GM12878 (cell line): ENCODE measurements at regions not wholly inside any gene's neighbourhood (a gene's known extent, or its start where the extent isn't known, plus 50 kb on each side); places are given as distances from the start of the nearest gene placed in this dataset.

Experiments
- ATAC-seq: fragments of 200-7000 bp; cut with Tn5 transposase; 3 replicates; pipeline ENCODE4 v1.9.1; 2020; ENCODE audit warnings: mild to moderate bottlenecking, moderate library complexity
- BruUV-seq: library from RNA; stranded (reverse); fragments of 400-500 nt; replicated peaks from 2 replicates; lab custom pipeline; 2021; lab: Mats Ljungman, UMichigan
- CTCF ChIA-PET: fragments of 300-600 bp; sonication (Branson Sonifier 250); formaldehyde crosslinking; extraction: SDS; loops from one replicate; lab custom pipeline; 2021; ENCODE audit warnings: inconsistent platforms; lab: Yijun Ruan, JAX
- POLR2A ChIA-PET: fragments of 350-600 bp; formaldehyde crosslinking; extraction: SDS; loops from one replicate; lab custom pipeline; 2021; ENCODE audit warnings: inconsistent platforms; lab: Charles Lee
- RAD21 ChIA-PET: fragments of 300-600 bp; sonication (Branson Sonifier 250); formaldehyde crosslinking; loops from one replicate; lab custom pipeline; 2023; ENCODE audit warnings: antibody characterized with exemption; ENCODE audit not compliant: unreplicated experiment; lab: Charles Lee
- SMC1A ChIA-PET: fragments of 300-600 bp; sonication (Branson Sonifier 250); formaldehyde crosslinking; loops from one replicate; lab custom pipeline; 2023; ENCODE audit not compliant: unreplicated experiment, uncharacterized antibody; lab: Charles Lee
- DNase-seq: peaks from one replicate; pipeline ENCODE4 v3.0.0-alpha.2; 2011; ENCODE audit warnings: low read depth, low spot score
- FAIRE-seq: peaks from 3 replicates; lab custom pipeline; 2011; peaks lifted over from hg19 to GRCh38; lab: Jason Lieb, UNC
- H2AFZ ChIP-seq: 2 replicates; pipeline ENCODE4 v1.6.0; 2011; ENCODE audit warnings: low read depth, low read length, control low read depth; ENCODE audit not compliant: control insufficient read depth
- H3K27ac ChIP-seq: 2 replicates; pipeline ENCODE4 v1.5.1; 2011; ENCODE audit warnings: control low read depth; ENCODE audit not compliant: control insufficient read depth, insufficient read depth
- H3K27me3 ChIP-seq, 2 experiments: replicated peaks in 1 of 2; 2 replicates each; pipeline versions ENCODE4 v1.6.0 to v1.6.1; 2011; ENCODE audit warnings: low read length in 1 of 2; ENCODE audit not compliant: control insufficient read depth in 2 of 2, insufficient read depth in 2 of 2
- H3K36me3 ChIP-seq, 2 experiments: 2 replicates each; pipeline ENCODE4 v1.5.1; 2011; ENCODE audit warnings: low read length in 1 of 2; ENCODE audit not compliant: control insufficient read depth in 2 of 2, insufficient read depth in 2 of 2
- H3K4me1 ChIP-seq: 2 replicates; pipeline ENCODE4 v1.6.1; 2011; ENCODE audit warnings: mild to moderate bottlenecking, low read length, moderate library complexity, mixed read lengths; ENCODE audit not compliant: control insufficient read depth, insufficient read depth
- H3K4me2 ChIP-seq: 2 replicates; pipeline ENCODE4 v1.6.0; 2011; ENCODE audit warnings: control low read depth; ENCODE audit not compliant: control insufficient read depth, insufficient read depth
- H3K4me3 ChIP-seq: fragments of 200-600 bp; sonication (generic); 2 replicates; pipeline ENCODE4 v1.5.1; 2016
- H3K79me2 ChIP-seq: 2 replicates; pipeline ENCODE4 v1.6.0; 2011; ENCODE audit warnings: low read length; ENCODE audit not compliant: control insufficient read depth, insufficient read depth
- H3K9ac ChIP-seq: 2 replicates; pipeline ENCODE4 v1.8.0; 2011; ENCODE audit warnings: low read length, control low read depth, mixed read lengths; ENCODE audit not compliant: control insufficient read depth, insufficient read depth
- H3K9me3 ChIP-seq: replicated peaks from 3 replicates; pipeline ENCODE4 v1.5.1; 2011; ENCODE audit warnings: mild to moderate bottlenecking, low read length; ENCODE audit not compliant: control insufficient read depth, insufficient read depth
- H4K20me1 ChIP-seq: 2 replicates; pipeline ENCODE4 v1.6.0; 2011; ENCODE audit not compliant: control insufficient read depth, insufficient read depth
- EGR1 ChIP-seq, 2 experiments: IDR thresholded peaks; 1 replicate in 1 of 2; 2 replicates in 1 of 2; pipeline ENCODE4 v1.6.1; 2011 to 2012; ENCODE audit warnings: low read depth in 2 of 2, low read length in 2 of 2, borderline replicate concordance in 1 of 2, mild to moderate bottlenecking in 1 of 2, moderate library complexity in 1 of 2
- FOXK2 ChIP-seq: fragments of 450-650 bp; IDR thresholded peaks from 2 replicates; pipeline ENCODE4 v1.6.1; 2017; ENCODE audit warnings: mild to moderate bottlenecking, moderate library complexity
- HCFC1 ChIP-seq: fragments of 150-350 bp; IDR thresholded peaks from 2 replicates; pipeline ENCODE4 v1.6.1; 2014; ENCODE audit warnings: low read length
- SMAD5 ChIP-seq: IDR thresholded peaks from 2 replicates; pipeline ENCODE4 v1.6.1; 2016; ENCODE audit warnings: antibody characterized with exemption, low read depth
- SREBF1 ChIP-seq: IDR thresholded peaks from 2 replicates; pipeline ENCODE4 v1.6.1; 2012; ENCODE audit warnings: mild to moderate bottlenecking, low read length
- ZNF622 ChIP-seq: fragments of 450-650 bp; IDR thresholded peaks from 2 replicates; pipeline ENCODE4 v1.6.1; 2017; ENCODE audit warnings: mild to moderate bottlenecking, inconsistent platforms
- WGBS: methylation state at CpG from one replicate; pipeline ENCODE4 v1.1.6; 2016; ENCODE audit warnings: low lambda C conversion rate; ENCODE audit not compliant: insufficient replicate concordance, insufficient coverage; ENCODE audit errors: missing lambda C conversion rate; 5-methylcytosine and 5-hydroxymethylcytosine counted together
- in situ Hi-C: fragments of 300-500 bp; cut with MboI; formaldehyde crosslinking; loops from 9 replicates; pipeline ENCODE4 v1.14.3; 2018; ENCODE audit warnings: mixed read lengths
- intact Hi-C: fragments of 100-400 bp; cut with micrococcal nuclease; formaldehyde crosslinking; loops from one replicate; pipeline ENCODE4 v1.14.2; 2022; ENCODE audit not compliant: unreplicated experiment
- TF ChIP-seq, protein P1 (sequence below), 3 experiments: IDR thresholded peaks in 2 of 3; conservative IDR thresholded peaks in 1 of 3; 2 replicates each; pipeline ENCODE4 v1.5.1; 2011; ENCODE audit warnings: low read depth in 3 of 3, low read length in 3 of 3, mild to moderate bottlenecking in 3 of 3, control low read depth in 2 of 3, moderate library complexity in 2 of 3, inconsistent platforms in 1 of 3, mixed read lengths in 1 of 3; ENCODE audit not compliant: control insufficient read depth in 2 of 3, insufficient read depth in 1 of 3; ENCODE audit errors: extremely low read depth in 1 of 3
- TF ChIP-seq, protein P2 (sequence below): fragments of 450-650 bp; IDR thresholded peaks from 2 replicates; pipeline ENCODE4 v1.6.1; 2017; ENCODE audit warnings: mild to moderate bottlenecking
- TF ChIP-seq, protein P3 (sequence below): fragments of 450-650 bp; IDR thresholded peaks from 2 replicates; pipeline ENCODE4 v1.6.1; 2017; ENCODE audit warnings: antibody characterized with exemption, mild to moderate bottlenecking, moderate library complexity
- TF ChIP-seq, protein P4 (sequence below): IDR thresholded peaks from 2 replicates; pipeline ENCODE4 v1.6.1; 2012; ENCODE audit warnings: mild to moderate bottlenecking, low read depth, low read length

DNA sequence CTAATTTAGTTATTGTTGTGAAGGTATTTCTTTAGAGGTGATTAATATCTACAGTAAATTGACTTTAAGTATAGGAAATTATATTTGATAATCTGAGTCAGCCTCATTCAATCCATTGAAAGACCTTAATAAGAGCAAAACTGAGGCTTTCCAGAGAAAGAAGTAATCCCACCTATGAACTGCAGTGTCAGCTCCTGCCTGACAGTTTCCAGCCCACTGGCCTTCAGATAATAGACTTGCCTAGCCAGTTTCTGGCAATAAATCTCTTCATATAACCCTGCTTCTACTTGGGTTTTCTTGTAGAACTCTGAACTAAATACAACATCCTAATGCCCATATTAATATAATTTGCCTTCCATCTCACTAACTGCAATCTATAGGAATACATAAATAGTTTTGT is 437.9 kb upstream of the UBE2E3 start (continued):
- no peak for TF ChIP-seq FOXK2
- no peak for TF ChIP-seq SMAD5
- TF ChIP-seq, protein P1, sequence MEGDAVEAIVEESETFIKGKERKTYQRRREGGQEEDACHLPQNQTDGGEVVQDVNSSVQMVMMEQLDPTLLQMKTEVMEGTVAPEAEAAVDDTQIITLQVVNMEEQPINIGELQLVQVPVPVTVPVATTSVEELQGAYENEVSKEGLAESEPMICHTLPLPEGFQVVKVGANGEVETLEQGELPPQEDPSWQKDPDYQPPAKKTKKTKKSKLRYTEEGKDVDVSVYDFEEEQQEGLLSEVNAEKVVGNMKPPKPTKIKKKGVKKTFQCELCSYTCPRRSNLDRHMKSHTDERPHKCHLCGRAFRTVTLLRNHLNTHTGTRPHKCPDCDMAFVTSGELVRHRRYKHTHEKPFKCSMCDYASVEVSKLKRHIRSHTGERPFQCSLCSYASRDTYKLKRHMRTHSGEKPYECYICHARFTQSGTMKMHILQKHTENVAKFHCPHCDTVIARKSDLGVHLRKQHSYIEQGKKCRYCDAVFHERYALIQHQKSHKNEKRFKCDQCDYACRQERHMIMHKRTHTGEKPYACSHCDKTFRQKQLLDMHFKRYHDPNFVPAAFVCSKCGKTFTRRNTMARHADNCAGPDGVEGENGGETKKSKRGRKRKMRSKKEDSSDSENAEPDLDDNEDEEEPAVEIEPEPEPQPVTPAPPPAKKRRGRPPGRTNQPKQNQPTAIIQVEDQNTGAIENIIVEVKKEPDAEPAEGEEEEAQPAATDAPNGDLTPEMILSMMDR (IDR thresholded peaks at IDR 0.05 in 2 of 3, conservative IDR thresholded peaks at IDR 0.05 in 1 of 3; ENCODE audit: control insufficient read depth in 2 of 3, extremely low read depth in 1 of 3, insufficient read depth in 1 of 3, low read depth in 3 of 3, low read length in 3 of 3), result no peak
- TF ChIP-seq, protein P2, sequence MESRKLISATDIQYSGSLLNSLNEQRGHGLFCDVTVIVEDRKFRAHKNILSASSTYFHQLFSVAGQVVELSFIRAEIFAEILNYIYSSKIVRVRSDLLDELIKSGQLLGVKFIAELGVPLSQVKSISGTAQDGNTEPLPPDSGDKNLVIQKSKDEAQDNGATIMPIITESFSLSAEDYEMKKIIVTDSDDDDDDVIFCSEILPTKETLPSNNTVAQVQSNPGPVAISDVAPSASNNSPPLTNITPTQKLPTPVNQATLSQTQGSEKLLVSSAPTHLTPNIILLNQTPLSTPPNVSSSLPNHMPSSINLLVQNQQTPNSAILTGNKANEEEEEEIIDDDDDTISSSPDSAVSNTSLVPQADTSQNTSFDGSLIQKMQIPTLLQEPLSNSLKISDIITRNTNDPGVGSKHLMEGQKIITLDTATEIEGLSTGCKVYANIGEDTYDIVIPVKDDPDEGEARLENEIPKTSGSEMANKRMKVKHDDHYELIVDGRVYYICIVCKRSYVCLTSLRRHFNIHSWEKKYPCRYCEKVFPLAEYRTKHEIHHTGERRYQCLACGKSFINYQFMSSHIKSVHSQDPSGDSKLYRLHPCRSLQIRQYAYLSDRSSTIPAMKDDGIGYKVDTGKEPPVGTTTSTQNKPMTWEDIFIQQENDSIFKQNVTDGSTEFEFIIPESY, result no peak
- TF ChIP-seq ZNF622, result no peak
- TF ChIP-seq, protein P3, sequence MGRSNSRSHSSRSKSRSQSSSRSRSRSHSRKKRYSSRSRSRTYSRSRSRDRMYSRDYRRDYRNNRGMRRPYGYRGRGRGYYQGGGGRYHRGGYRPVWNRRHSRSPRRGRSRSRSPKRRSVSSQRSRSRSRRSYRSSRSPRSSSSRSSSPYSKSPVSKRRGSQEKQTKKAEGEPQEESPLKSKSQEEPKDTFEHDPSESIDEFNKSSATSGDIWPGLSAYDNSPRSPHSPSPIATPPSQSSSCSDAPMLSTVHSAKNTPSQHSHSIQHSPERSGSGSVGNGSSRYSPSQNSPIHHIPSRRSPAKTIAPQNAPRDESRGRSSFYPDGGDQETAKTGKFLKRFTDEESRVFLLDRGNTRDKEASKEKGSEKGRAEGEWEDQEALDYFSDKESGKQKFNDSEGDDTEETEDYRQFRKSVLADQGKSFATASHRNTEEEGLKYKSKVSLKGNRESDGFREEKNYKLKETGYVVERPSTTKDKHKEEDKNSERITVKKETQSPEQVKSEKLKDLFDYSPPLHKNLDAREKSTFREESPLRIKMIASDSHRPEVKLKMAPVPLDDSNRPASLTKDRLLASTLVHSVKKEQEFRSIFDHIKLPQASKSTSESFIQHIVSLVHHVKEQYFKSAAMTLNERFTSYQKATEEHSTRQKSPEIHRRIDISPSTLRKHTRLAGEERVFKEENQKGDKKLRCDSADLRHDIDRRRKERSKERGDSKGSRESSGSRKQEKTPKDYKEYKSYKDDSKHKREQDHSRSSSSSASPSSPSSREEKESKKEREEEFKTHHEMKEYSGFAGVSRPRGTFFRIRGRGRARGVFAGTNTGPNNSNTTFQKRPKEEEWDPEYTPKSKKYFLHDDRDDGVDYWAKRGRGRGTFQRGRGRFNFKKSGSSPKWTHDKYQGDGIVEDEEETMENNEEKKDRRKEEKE, result no peak

DNA sequence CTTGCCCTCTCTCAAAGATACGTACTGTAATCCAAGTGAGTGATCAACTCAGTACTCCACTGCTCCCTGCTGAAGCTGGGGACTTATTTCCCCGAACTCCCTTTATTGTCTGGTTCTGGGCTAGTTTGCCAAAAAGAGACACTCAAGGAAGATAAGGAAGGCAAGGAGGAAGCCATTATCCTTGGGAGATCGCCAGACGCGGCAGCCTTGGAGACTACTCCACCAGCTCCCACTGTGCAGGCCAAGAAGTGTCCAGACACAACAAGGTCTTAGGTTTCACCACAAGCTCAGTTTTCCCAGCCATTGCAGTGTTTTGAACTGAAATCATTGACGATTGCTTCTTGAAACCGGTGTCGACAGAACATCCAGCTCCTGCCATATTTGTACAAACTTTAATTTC is 439.6 kb upstream of the UBE2E3 start:
- no TSS peak for BruUV-seq
- in situ Hi-C loops, result no loop called here

More for the DNA sequence above, 439.6 kb upstream of the UBE2E3 start:
- no peak overlapping the region for H3K4me2 ChIP-seq
- H2AFZ ChIP-seq, result no peak overlapping the region
- intact Hi-C loops, result no loop called here
- no peak for FAIRE-seq
- RAD21 ChIA-PET, result no interaction called here
- CTCF ChIA-PET, result no interaction called here
- no peaks in the 10 kb centered on the region for H3K79me2 ChIP-seq
- POLR2A ChIA-PET, result no interaction called here
- no peaks in the 10 kb centered on the region for H3K4me1 ChIP-seq
- no peak for ATAC-seq
- no peaks in the 10 kb centered on the region for H3K9me3 ChIP-seq
- no peaks in the 10 kb centered on the region for H3K27me3 ChIP-seq
- H4K20me1 ChIP-seq, result no peaks in the 10 kb centered on the region
- 68% methylated on average over 8 of the region's 8 CpGs for WGBS
- SMC1A ChIA-PET, result no interaction called here
- no peak for DNase-seq
- no peaks in the 10 kb centered on the region for H3K36me3 ChIP-seq
- no peak overlapping the region for H3K4me3 ChIP-seq
- no peak overlapping the region for H3K9ac ChIP-seq
- no peak for TF ChIP-seq EGR1 (IDR thresholded peaks at IDR 0.05; ENCODE audit: borderline replicate concordance in 1 of 2, low read depth in 2 of 2, low read length in 2 of 2)
- TF ChIP-seq SREBF1, result no peak
- TF ChIP-seq, protein P4, sequence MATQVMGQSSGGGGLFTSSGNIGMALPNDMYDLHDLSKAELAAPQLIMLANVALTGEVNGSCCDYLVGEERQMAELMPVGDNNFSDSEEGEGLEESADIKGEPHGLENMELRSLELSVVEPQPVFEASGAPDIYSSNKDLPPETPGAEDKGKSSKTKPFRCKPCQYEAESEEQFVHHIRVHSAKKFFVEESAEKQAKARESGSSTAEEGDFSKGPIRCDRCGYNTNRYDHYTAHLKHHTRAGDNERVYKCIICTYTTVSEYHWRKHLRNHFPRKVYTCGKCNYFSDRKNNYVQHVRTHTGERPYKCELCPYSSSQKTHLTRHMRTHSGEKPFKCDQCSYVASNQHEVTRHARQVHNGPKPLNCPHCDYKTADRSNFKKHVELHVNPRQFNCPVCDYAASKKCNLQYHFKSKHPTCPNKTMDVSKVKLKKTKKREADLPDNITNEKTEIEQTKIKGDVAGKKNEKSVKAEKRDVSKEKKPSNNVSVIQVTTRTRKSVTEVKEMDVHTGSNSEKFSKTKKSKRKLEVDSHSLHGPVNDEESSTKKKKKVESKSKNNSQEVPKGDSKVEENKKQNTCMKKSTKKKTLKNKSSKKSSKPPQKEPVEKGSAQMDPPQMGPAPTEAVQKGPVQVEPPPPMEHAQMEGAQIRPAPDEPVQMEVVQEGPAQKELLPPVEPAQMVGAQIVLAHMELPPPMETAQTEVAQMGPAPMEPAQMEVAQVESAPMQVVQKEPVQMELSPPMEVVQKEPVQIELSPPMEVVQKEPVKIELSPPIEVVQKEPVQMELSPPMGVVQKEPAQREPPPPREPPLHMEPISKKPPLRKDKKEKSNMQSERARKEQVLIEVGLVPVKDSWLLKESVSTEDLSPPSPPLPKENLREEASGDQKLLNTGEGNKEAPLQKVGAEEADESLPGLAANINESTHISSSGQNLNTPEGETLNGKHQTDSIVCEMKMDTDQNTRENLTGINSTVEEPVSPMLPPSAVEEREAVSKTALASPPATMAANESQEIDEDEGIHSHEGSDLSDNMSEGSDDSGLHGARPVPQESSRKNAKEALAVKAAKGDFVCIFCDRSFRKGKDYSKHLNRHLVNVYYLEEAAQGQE, result no peak
- no peak for TF ChIP-seq HCFC1
- no peak overlapping the region for H3K27ac ChIP-seq
